ENCODE measurements at regions not wholly inside any gene's neighbourhood (a gene's known extent, or its start where the extent isn't known, plus 50 kb on each side); places are given as distances from the start of the nearest gene placed in this dataset.

- ATAC-seq (no peak), DNase-seq (no peak)
- Histone ChIP-seq H3K9me3 (no peaks in the 10 kb centered on the region), H3K27ac (no peak overlapping the region), H3K27me3 (no peaks in the 10 kb centered on the region), H3K4me3 (no peak overlapping the region), H3K4me1 (peaks cover 0 to 6% (median 0%) of the 10 kb centered on the region in 4 donors), H3K36me3 (no peaks in the 10 kb centered on the region)
- no peak for TF ChIP-seq CTCF (IDR thresholded peaks at IDR 0.05)
- 94% methylated on average over 5 of the region's 7 CpGs for WGBS (ENCODE audit: insufficient coverage, low coverage, low lambda C conversion rate, missing lambda C conversion rate)
- intact Hi-C loops (cut with DNase I): no loop called here
Measured at GRCh38 chr9:88060746-88061145, 77.5 kb downstream of the SPATA31C2 start.

- 81% methylated on average over 3 of the region's 3 CpGs for WGBS (ENCODE audit: insufficient coverage, low coverage, low lambda C conversion rate, missing lambda C conversion rate)
Measured at GRCh38 chr9:88059469-88059868, 78.8 kb downstream of the SPATA31C2 start.

GRCh38 chr9:88056876-88057275, 81.4 kb downstream of the SPATA31C2 start:
- 77% methylated on average over 6 of the region's 8 CpGs for WGBS (ENCODE audit: insufficient coverage, low coverage, low lambda C conversion rate, missing lambda C conversion rate)
- no peaks in the 10 kb centered on the region for H3K36me3 ChIP-seq

More at GRCh38 chr9:88059469-88059868, 78.8 kb downstream of the SPATA31C2 start:
- H3K9me3 ChIP-seq: no peaks in the 10 kb centered on the region
- no peaks in the 10 kb centered on the region for H3K4me1 ChIP-seq
- intact Hi-C loops (cut with DNase I): no loop called here
- no peak for ATAC-seq
- no peak for DNase-seq
- TF ChIP-seq CTCF (IDR thresholded peaks at IDR 0.05) (no peak), POLR2A (IDR thresholded peaks at IDR 0.05) (no peak)
- no peak overlapping the region for H3K4me3 ChIP-seq
- no peak overlapping the region for H3K27ac ChIP-seq
- H3K27me3 ChIP-seq: no peaks in the 10 kb centered on the region
- H3K36me3 ChIP-seq: no peaks in the 10 kb centered on the region

GRCh38 chr9:88053856-88054501, 79.6 kb upstream of the CDK20 start:
- ATAC-seq (peak in 2 of 4 donors; percentile 14 to 54), DNase-seq (peak in 1 of 3 donors; percentile 24)
- Histone ChIP-seq H3K4me1 (no peaks in the 10 kb centered on the region), H3K27ac (no peak overlapping the region), H3K4me3 (no peak overlapping the region), H3K9me3 (no peaks in the 10 kb centered on the region), H3K36me3 (no peaks in the 10 kb centered on the region), H3K27me3 (no peaks in the 10 kb centered on the region)
- no peak for TF ChIP-seq CTCF (IDR thresholded peaks at IDR 0.05)
- TF ChIP-seq POLR2A (IDR thresholded peaks at IDR 0.05): no peak
- intact Hi-C loops (cut with DNase I): no loop called here
- 35% methylated on average over 5 of the region's 9 CpGs for WGBS (ENCODE audit: insufficient coverage, low coverage, low lambda C conversion rate, missing lambda C conversion rate)

More at GRCh38 chr9:88056876-88057275, 81.4 kb downstream of the SPATA31C2 start:
- TF ChIP-seq CTCF (IDR thresholded peaks at IDR 0.05) (no peak), POLR2A (IDR thresholded peaks at IDR 0.05) (no peak)
- Histone ChIP-seq H3K4me3 (no peak overlapping the region), H3K27ac (no peak overlapping the region), H3K4me1 (no peaks in the 10 kb centered on the region), H3K27me3 (no peaks in the 10 kb centered on the region), H3K9me3 (no peaks in the 10 kb centered on the region)
- intact Hi-C loops (cut with DNase I): no loop called here
- DNase-seq: no peak
- no peak for ATAC-seq

Data from right lobe of liver (tissue), 6 donors.